ENCODE measurements at regions not wholly inside any gene's neighbourhood (a gene's known extent, or its start where the extent isn't known, plus 50 kb on each side); places are given as distances from the start of the nearest gene placed in this dataset.

- H3F3A ChIP-seq (replicated peaks; ENCODE audit: low read depth), result no peaks in the 10 kb centered on the region
- no peaks in the 10 kb centered on the region for H3K9me2 ChIP-seq (ENCODE audit: insufficient read depth)
- no peak for TF ChIP-seq STAT1 (IDR thresholded peaks at IDR 0.05; ENCODE audit: unreplicated experiment)
- TF ChIP-seq POLR2AphosphoS5 (IDR thresholded peaks at IDR 0.05; ENCODE audit: low read depth), result no peak
- TF ChIP-seq ZNF462 (CRISPR knock-in tag; IDR thresholded peaks at IDR 0.05), result no peak
- H2AFZ ChIP-seq, result no peak overlapping the region
- peaks cover 92% of the 10 kb centered on the region for H3K9me3 Mint-ChIP-seq
- peaks cover 20% of the 10 kb centered on the region for H3K36me3 Mint-ChIP-seq (ENCODE audit: low read depth)
- no peak overlapping the region for H3K27ac Mint-ChIP-seq
- no peak for ATAC-seq
- no peak overlapping the region for H3K4me3 ChIP-seq
- no peaks in the 10 kb centered on the region for H3K79me2 ChIP-seq (replicated peaks; ENCODE audit: insufficient read depth)
- H3K27me3 ChIP-seq (ENCODE audit: insufficient read depth), result no peaks in the 10 kb centered on the region
- no peak overlapping the region for H3K4me3 Mint-ChIP-seq
- no peaks in the 10 kb centered on the region for H3K4me1 ChIP-seq (ENCODE audit: insufficient read depth)
- no peaks in the 10 kb centered on the region for H3K27me3 Mint-ChIP-seq (ENCODE audit: insufficient read depth, low read depth, poor library complexity)
- no peak overlapping the region for H3K27ac ChIP-seq (ENCODE audit: low read depth)
- no peak for DNase-seq (ENCODE audit: low spot score)
- no peaks in the 10 kb centered on the region for H3K4me1 Mint-ChIP-seq
- no peaks in the 10 kb centered on the region for H4K20me1 ChIP-seq (replicated peaks; ENCODE audit: insufficient read depth)
- no peak overlapping the region for H3K4me2 ChIP-seq
- H3K36me3 ChIP-seq (ENCODE audit: insufficient read depth), result no peaks in the 10 kb centered on the region
Measured at GRCh38 chr12:127247937-127248336, 1019.0 kb upstream of the TMEM132C start.

GRCh38 chr12:127249428-127249827 lies 1017.5 kb upstream of the TMEM132C start:
- Histone ChIP-seq H3K4me2 (no peak overlapping the region), H3K4me1 (ENCODE audit: insufficient read depth) (no peaks in the 10 kb centered on the region), H3K9me2 (ENCODE audit: insufficient read depth) (no peaks in the 10 kb centered on the region), H3F3A (replicated peaks; ENCODE audit: low read depth) (no peaks in the 10 kb centered on the region), H3K79me2 (replicated peaks; ENCODE audit: insufficient read depth) (no peaks in the 10 kb centered on the region), H3K4me3 (no peak overlapping the region), H3K27me3 (ENCODE audit: insufficient read depth) (no peaks in the 10 kb centered on the region), H3K27ac (ENCODE audit: low read depth) (no peak overlapping the region), H4K20me1 (replicated peaks; ENCODE audit: insufficient read depth) (no peaks in the 10 kb centered on the region), H3K36me3 (ENCODE audit: insufficient read depth) (no peaks in the 10 kb centered on the region), H2AFZ (no peak overlapping the region)
- Mint-ChIP-seq H3K4me1 (no peaks in the 10 kb centered on the region), H3K4me3 (no peak overlapping the region), H3K27me3 (ENCODE audit: insufficient read depth, low read depth, poor library complexity) (no peaks in the 10 kb centered on the region), H3K9me3 (peaks cover 94% of the 10 kb centered on the region), H3K36me3 (ENCODE audit: low read depth) (peaks cover 10% of the 10 kb centered on the region; the same call in 2 of the 3 replicates), H3K27ac (no peak overlapping the region)
- ATAC-seq, result no peak
- no peak for DNase-seq (ENCODE audit: low spot score)
- TF ChIP-seq ZNF331 (CRISPR knock-in tag; IDR thresholded peaks at IDR 0.05; ENCODE audit: low read depth) (no peak), ZNF462 (CRISPR knock-in tag; IDR thresholded peaks at IDR 0.05) (no peak), STAT1 (IDR thresholded peaks at IDR 0.05; ENCODE audit: unreplicated experiment) (no peak), NANOG (IDR thresholded peaks at IDR 0.05; ENCODE audit: borderline replicate concordance) (no peak), ZNF114 (CRISPR knock-in tag; IDR thresholded peaks at IDR 0.05) (no peak), CREB1 (CRISPR knock-in tag; IDR thresholded peaks at IDR 0.05; ENCODE audit: low read depth) (no peak), EZH2 (IDR thresholded peaks at IDR 0.05; ENCODE audit: low read depth, unreplicated experiment) (no peak)
